GM12878 (cell line): ENCODE measurements at regions not wholly inside any gene's neighbourhood (a gene's known extent, or its start where the extent isn't known, plus 50 kb on each side); places are given as distances from the start of the nearest gene placed in this dataset.

Experiments used
- ATAC-seq: fragments of 200-7000 bp; cut with Tn5 transposase; 3 replicates; pipeline ENCODE4 v1.9.1; 2020; ENCODE audit warnings: mild to moderate bottlenecking, moderate library complexity
- BruUV-seq: library from RNA; stranded (reverse); fragments of 400-500 nt; replicated peaks from 2 replicates; lab custom pipeline; 2021; lab: Mats Ljungman, UMichigan
- CTCF ChIA-PET: fragments of 300-600 bp; sonication (Branson Sonifier 250); formaldehyde crosslinking; extraction: SDS; loops from one replicate; lab custom pipeline; 2021; ENCODE audit warnings: inconsistent platforms; lab: Yijun Ruan, JAX
- POLR2A ChIA-PET: fragments of 350-600 bp; formaldehyde crosslinking; extraction: SDS; loops from one replicate; lab custom pipeline; 2021; ENCODE audit warnings: inconsistent platforms; lab: Charles Lee
- RAD21 ChIA-PET: fragments of 300-600 bp; sonication (Branson Sonifier 250); formaldehyde crosslinking; loops from one replicate; lab custom pipeline; 2023; ENCODE audit warnings: antibody characterized with exemption; ENCODE audit not compliant: unreplicated experiment; lab: Charles Lee
- SMC1A ChIA-PET: fragments of 300-600 bp; sonication (Branson Sonifier 250); formaldehyde crosslinking; loops from one replicate; lab custom pipeline; 2023; ENCODE audit not compliant: unreplicated experiment, uncharacterized antibody; lab: Charles Lee
- DNase-seq: peaks from one replicate; pipeline ENCODE4 v3.0.0-alpha.2; 2011; ENCODE audit warnings: low read depth, low spot score
- FAIRE-seq: peaks from 3 replicates; lab custom pipeline; 2011; peaks lifted over from hg19 to GRCh38; lab: Jason Lieb, UNC
- H2AFZ ChIP-seq: 2 replicates; pipeline ENCODE4 v1.6.0; 2011; ENCODE audit warnings: low read depth, low read length, control low read depth; ENCODE audit not compliant: control insufficient read depth
- H3K27ac ChIP-seq: 2 replicates; pipeline ENCODE4 v1.5.1; 2011; ENCODE audit warnings: control low read depth; ENCODE audit not compliant: control insufficient read depth, insufficient read depth
- H3K27me3 ChIP-seq, 2 experiments: replicated peaks in 1 of 2; 2 replicates each; pipeline versions ENCODE4 v1.6.0 to v1.6.1; 2011; ENCODE audit warnings: low read length in 1 of 2; ENCODE audit not compliant: control insufficient read depth in 2 of 2, insufficient read depth in 2 of 2
- H3K36me3 ChIP-seq, 2 experiments: 2 replicates each; pipeline ENCODE4 v1.5.1; 2011; ENCODE audit warnings: low read length in 1 of 2; ENCODE audit not compliant: control insufficient read depth in 2 of 2, insufficient read depth in 2 of 2
- H3K4me1 ChIP-seq: 2 replicates; pipeline ENCODE4 v1.6.1; 2011; ENCODE audit warnings: mild to moderate bottlenecking, low read length, moderate library complexity, mixed read lengths; ENCODE audit not compliant: control insufficient read depth, insufficient read depth
- H3K4me2 ChIP-seq: 2 replicates; pipeline ENCODE4 v1.6.0; 2011; ENCODE audit warnings: control low read depth; ENCODE audit not compliant: control insufficient read depth, insufficient read depth
- H3K4me3 ChIP-seq: fragments of 200-600 bp; sonication (generic); 2 replicates; pipeline ENCODE4 v1.5.1; 2016
- H3K79me2 ChIP-seq: 2 replicates; pipeline ENCODE4 v1.6.0; 2011; ENCODE audit warnings: low read length; ENCODE audit not compliant: control insufficient read depth, insufficient read depth
- H3K9ac ChIP-seq: 2 replicates; pipeline ENCODE4 v1.8.0; 2011; ENCODE audit warnings: low read length, control low read depth, mixed read lengths; ENCODE audit not compliant: control insufficient read depth, insufficient read depth
- H3K9me3 ChIP-seq: replicated peaks from 3 replicates; pipeline ENCODE4 v1.5.1; 2011; ENCODE audit warnings: mild to moderate bottlenecking, low read length; ENCODE audit not compliant: control insufficient read depth, insufficient read depth
- H4K20me1 ChIP-seq: 2 replicates; pipeline ENCODE4 v1.6.0; 2011; ENCODE audit not compliant: control insufficient read depth, insufficient read depth
- CHD1 ChIP-seq: IDR thresholded peaks from 2 replicates; pipeline ENCODE4 v1.6.1; 2012; ENCODE audit warnings: low read depth, low read length, improper control_type of control experiment
- ESRRA ChIP-seq: IDR thresholded peaks from 2 replicates; pipeline ENCODE4 v1.6.1; 2012; ENCODE audit warnings: mild to moderate bottlenecking, low read length, improper control_type of control experiment
- FOXK2 ChIP-seq: fragments of 450-650 bp; IDR thresholded peaks from 2 replicates; pipeline ENCODE4 v1.6.1; 2017; ENCODE audit warnings: mild to moderate bottlenecking, moderate library complexity
- FOXM1 ChIP-seq: IDR thresholded peaks from 2 replicates; pipeline ENCODE4 v1.6.1; 2012; ENCODE audit warnings: low read depth, mild to moderate bottlenecking, inconsistent platforms, low read length, moderate library complexity
- RAD51 ChIP-seq: fragments of 450-650 bp; IDR thresholded peaks from 2 replicates; pipeline ENCODE4 v1.6.1; 2016; ENCODE audit warnings: moderate library complexity, mild to moderate bottlenecking, inconsistent platforms
- RFX5 ChIP-seq: IDR thresholded peaks from 2 replicates; pipeline ENCODE4 v1.6.1; 2011; ENCODE audit warnings: low read depth, low read length, improper control_type of control experiment
- RUNX3 ChIP-seq: IDR thresholded peaks from 2 replicates; pipeline ENCODE4 v1.6.1; 2012; ENCODE audit warnings: low read length, inconsistent platforms
- SREBF2 ChIP-seq: IDR thresholded peaks from 2 replicates; pipeline ENCODE4 v1.6.1; 2012; ENCODE audit warnings: mild to moderate bottlenecking, low read length
- SUZ12 ChIP-seq: fragments of 200-600 bp; sonication (generic); IDR thresholded peaks from one replicate; pipeline ENCODE4 v1.6.1; 2018; ENCODE audit warnings: antibody characterized with exemption, mild to moderate bottlenecking; ENCODE audit not compliant: unreplicated experiment
- ZBTB40 ChIP-seq: fragments of 450-650 bp; IDR thresholded peaks from 2 replicates; pipeline ENCODE4 v1.6.1; 2016; ENCODE audit warnings: mild to moderate bottlenecking, moderate library complexity, borderline replicate concordance
- ZNF622 ChIP-seq: fragments of 450-650 bp; IDR thresholded peaks from 2 replicates; pipeline ENCODE4 v1.6.1; 2017; ENCODE audit warnings: mild to moderate bottlenecking, inconsistent platforms
- ZSCAN29 ChIP-seq: fragments of 450-650 bp; IDR thresholded peaks from 2 replicates; pipeline ENCODE4 v1.6.1; 2017; ENCODE audit warnings: mild to moderate bottlenecking, moderate library complexity
- WGBS: methylation state at CpG from one replicate; pipeline ENCODE4 v1.1.6; 2016; ENCODE audit warnings: low lambda C conversion rate; ENCODE audit not compliant: insufficient replicate concordance, insufficient coverage; ENCODE audit errors: missing lambda C conversion rate; 5-methylcytosine and 5-hydroxymethylcytosine counted together
- in situ Hi-C: fragments of 300-500 bp; cut with MboI; formaldehyde crosslinking; loops from 9 replicates; pipeline ENCODE4 v1.14.3; 2018; ENCODE audit warnings: mixed read lengths
- intact Hi-C: fragments of 100-400 bp; cut with micrococcal nuclease; formaldehyde crosslinking; loops from one replicate; pipeline ENCODE4 v1.14.2; 2022; ENCODE audit not compliant: unreplicated experiment

GRCh38 chr18:65608471-65608870 is 142.3 kb upstream of the CDH7 start:
- Histone ChIP-seq H3K9me3 (no peaks in the 10 kb centered on the region), H3K4me2 (no peak overlapping the region), H3K27me3 (no peaks in the 10 kb centered on the region), H4K20me1 (no peaks in the 10 kb centered on the region), H3K79me2 (no peaks in the 10 kb centered on the region), H2AFZ (no peak overlapping the region), H3K27ac (no peak overlapping the region), H3K36me3 (no peaks in the 10 kb centered on the region), H3K4me3 (no peak overlapping the region), H3K4me1 (no peaks in the 10 kb centered on the region), H3K9ac (no peak overlapping the region)
- no peak for ATAC-seq
- BruUV-seq, result no TSS peak
- POLR2A ChIA-PET, result no interaction called here
- FAIRE-seq, result no peak
- CTCF ChIA-PET, result no interaction called here
- no peak for DNase-seq
- in situ Hi-C loops, result no loop called here
- RAD21 ChIA-PET, result no interaction called here
- no peak for TF ChIP-seq ESRRA
- no peak for TF ChIP-seq RFX5
- no peak for TF ChIP-seq SREBF2
- no peak for TF ChIP-seq ZNF622
- no peak for TF ChIP-seq FOXM1
- no peak for TF ChIP-seq RUNX3
- TF ChIP-seq ZSCAN29, result no peak
- TF ChIP-seq CHD1, result no peak
- no peak for TF ChIP-seq RAD51
- TF ChIP-seq FOXK2, result no peak
- TF ChIP-seq ZBTB40, result no peak
- no peak for TF ChIP-seq SUZ12
- SMC1A ChIA-PET, result no interaction called here
- WGBS, result 44% methylated on average over 1 of the region's 1 CpG
- intact Hi-C loops, result no loop called here
